VCaP (cell line): ENCODE measurements at regions not wholly inside any gene's neighbourhood (a gene's known extent, or its start where the extent isn't known, plus 50 kb on each side); places are given as distances from the start of the nearest gene placed in this dataset.
"Not testable (repeated sequence)": the region's sequence is repeated elsewhere in the genome, so short reads cannot be mapped to it uniquely, and the experiment has no call there.

ENCODE experiments used
- H3K27ac ChIP-seq: fragments of 450-650 bp; 2 replicates; pipeline ENCODE4 v1.5.1; 2017
- CTCF ChIP-seq: fragments of 450-650 bp; conservative IDR thresholded peaks from 2 replicates; pipeline ENCODE4 v1.5.1; 2017; ENCODE audit warnings: mild to moderate bottlenecking, moderate library complexity

DNA sequence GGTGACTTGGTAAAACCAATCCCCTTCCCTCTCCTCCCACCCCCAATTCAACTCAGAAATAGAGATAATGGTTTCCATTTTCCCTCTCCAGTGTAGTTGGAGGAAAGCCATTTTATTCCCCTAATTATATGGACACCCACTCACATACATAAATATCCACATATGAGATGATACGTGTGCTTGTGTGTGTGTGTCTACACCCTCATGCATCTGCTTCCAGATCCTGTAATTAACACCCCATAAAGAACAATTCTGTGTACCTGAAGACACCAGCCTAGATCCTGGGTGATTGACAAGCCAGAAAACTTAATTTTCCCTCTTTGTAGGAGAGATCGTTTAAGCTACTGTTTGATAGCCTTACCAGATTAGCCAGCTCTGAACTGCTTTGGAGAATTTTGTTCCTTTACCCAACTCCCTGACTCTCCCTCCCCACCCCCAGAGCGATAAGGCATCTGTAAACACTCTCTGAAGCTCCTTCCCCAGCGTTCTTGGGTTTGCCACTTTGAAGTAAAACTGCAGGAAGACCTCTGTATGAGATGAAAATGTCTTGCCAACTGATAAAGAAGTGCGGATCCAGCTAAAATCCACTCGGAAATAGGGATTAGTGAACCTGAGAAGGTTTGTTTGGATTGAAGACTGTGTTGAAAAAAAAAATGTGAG lies 175.7 kb downstream of the RGS9 start:
- TF ChIP-seq CTCF, result no peak

DNA sequence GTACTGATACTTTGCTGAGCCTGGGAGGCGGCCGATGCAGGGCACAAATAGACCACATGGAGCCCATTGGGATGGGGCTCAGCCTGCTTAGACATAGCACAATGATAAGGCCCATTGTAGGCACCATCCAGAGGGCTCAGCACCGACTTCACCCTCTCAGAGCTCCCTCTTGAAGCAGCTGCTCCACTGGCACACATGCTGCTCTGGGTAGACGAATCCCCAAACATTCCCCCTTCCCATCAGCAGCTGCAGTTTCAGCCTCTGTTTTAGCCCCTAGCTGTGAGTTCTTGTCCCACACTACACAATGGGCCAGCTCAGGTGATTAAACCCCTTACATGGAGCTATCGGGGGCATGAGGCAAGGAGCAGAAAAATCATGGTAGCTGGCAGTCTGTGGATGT lies 174.1 kb downstream of the RGS9 start:
- no peak overlapping the region for H3K27ac ChIP-seq
- TF ChIP-seq CTCF, result no peak

More for the DNA sequence above, 175.7 kb downstream of the RGS9 start:
- no peak overlapping the region for H3K27ac ChIP-seq

GRCh38 chr17:65307961-65308316 lies 170.8 kb downstream of the RGS9 start:
- no peak overlapping the region for H3K27ac ChIP-seq
- TF ChIP-seq CTCF, result no peak

- TF ChIP-seq CTCF, result no peak
- H3K27ac ChIP-seq, result no peak overlapping the region
Measured at GRCh38 chr17:65307081-65307960, 170.2 kb downstream of the RGS9 start.

- TF ChIP-seq CTCF, result no peak
- H3K27ac ChIP-seq, result no peak overlapping the region
Measured at GRCh38 chr17:65305778-65306177, 168.6 kb downstream of the RGS9 start.

GRCh38 chr17:65305116-65305515 lies 167.9 kb downstream of the RGS9 start:
- no peak overlapping the region for H3K27ac ChIP-seq
- no peak for TF ChIP-seq CTCF

GRCh38 chr17:65301882-65302281 lies 164.7 kb downstream of the RGS9 start:
- H3K27ac ChIP-seq, result not testable (repeated sequence)

DNA sequence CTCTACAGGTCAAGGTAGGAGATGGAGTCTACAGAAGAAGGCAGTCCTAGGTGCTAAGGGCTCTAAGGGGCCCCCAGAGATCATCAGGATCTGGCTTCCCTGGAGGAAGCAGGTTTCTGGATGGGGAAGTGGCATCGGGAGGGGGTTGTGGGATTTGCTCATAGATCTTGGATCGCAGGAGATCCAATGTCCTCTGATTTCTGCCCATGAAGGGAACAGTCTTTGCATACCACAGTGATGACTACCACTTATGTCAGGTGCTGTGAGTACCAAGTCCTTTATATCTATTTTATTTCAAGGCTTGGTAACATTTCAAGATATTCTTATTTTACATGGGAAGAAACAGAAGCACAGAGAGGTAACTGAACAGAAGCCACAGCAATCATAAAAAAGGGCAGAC lies 164.0 kb downstream of the RGS9 start:
- no peak for TF ChIP-seq CTCF
- no peak overlapping the region for H3K27ac ChIP-seq
